ENCODE measurements at regions not wholly inside any gene's neighbourhood (a gene's known extent, or its start where the extent isn't known, plus 50 kb on each side); places are given as distances from the start of the nearest gene placed in this dataset.

DNA sequence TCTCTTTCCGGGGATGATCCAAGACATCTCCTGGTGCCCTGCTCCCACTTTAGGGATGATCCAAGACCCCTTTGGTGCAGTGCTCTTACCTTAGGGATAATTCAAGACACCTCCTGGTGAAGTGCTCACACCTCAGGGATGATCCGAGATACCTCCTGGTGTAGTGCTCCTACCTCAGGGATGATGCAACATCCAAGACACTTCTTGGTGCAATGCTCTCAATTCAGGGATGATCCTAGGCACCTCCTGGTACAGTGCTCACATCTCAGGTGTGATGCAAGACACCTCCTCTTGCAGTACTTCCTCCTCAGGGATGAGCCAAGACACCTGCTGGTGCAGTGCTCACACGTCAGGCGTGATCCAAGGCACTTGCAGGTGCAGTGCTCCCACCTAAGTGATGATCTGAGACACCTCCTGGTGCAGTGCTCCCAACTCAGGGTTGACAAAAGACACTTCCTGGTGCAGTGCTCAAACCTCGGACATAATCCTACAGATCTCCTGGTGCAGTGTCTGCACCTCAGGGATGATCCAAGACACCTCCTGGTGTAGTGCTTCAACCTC lies 122.3 kb downstream of the ASB1 start:
- Histone ChIP-seq H3K9me3 (ENCODE audit: severe bottlenecking) (peaks cover 6% of the 10 kb centered on the region), H3K4me1 (ENCODE audit: insufficient read depth, poor library complexity, severe bottlenecking) (no peaks in the 10 kb centered on the region), H3K36me3 (ENCODE audit: low read depth) (no peaks in the 10 kb centered on the region), H3K4me3 (ENCODE audit: severe bottlenecking) (no peak overlapping the region), H3K27ac (ENCODE audit: poor library complexity, severe bottlenecking) (no peak overlapping the region), H3K27me3 (ENCODE audit: insufficient read depth, poor library complexity, severe bottlenecking) (no peaks in the 10 kb centered on the region)
- ATAC-seq (ENCODE audit: low read depth) (no peak), DNase-seq (ENCODE audit: low spot score) (no peak)
- TF ChIP-seq, protein P1, sequence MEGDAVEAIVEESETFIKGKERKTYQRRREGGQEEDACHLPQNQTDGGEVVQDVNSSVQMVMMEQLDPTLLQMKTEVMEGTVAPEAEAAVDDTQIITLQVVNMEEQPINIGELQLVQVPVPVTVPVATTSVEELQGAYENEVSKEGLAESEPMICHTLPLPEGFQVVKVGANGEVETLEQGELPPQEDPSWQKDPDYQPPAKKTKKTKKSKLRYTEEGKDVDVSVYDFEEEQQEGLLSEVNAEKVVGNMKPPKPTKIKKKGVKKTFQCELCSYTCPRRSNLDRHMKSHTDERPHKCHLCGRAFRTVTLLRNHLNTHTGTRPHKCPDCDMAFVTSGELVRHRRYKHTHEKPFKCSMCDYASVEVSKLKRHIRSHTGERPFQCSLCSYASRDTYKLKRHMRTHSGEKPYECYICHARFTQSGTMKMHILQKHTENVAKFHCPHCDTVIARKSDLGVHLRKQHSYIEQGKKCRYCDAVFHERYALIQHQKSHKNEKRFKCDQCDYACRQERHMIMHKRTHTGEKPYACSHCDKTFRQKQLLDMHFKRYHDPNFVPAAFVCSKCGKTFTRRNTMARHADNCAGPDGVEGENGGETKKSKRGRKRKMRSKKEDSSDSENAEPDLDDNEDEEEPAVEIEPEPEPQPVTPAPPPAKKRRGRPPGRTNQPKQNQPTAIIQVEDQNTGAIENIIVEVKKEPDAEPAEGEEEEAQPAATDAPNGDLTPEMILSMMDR (IDR thresholded peaks at IDR 0.05; ENCODE audit: poor library complexity, severe bottlenecking) = no peak

DNA sequence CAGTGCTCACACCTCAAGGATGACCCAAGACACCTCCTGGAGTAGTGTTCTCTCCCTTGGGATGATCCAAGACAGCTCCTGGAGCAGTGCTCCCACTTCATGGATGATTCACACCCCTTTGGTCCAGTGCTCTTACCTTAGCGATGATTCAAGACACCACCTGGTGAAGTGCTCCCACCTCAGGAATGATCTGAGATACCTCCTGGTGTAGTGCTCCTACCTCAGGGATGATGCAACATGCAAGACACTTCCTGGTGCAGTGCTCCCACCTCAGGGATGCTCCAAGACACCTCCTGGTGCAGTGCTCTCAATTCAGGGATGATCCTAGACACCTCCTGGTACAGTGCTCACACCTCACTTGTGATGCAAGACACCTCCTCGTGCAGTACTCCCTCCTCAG lies 123.1 kb downstream of the ASB1 start:
- Histone ChIP-seq H3K4me3 (ENCODE audit: severe bottlenecking) (no peak overlapping the region), H3K4me1 (ENCODE audit: insufficient read depth, poor library complexity, severe bottlenecking) (no peaks in the 10 kb centered on the region), H3K9me3 (ENCODE audit: severe bottlenecking) (peaks cover 6% of the 10 kb centered on the region), H3K27me3 (ENCODE audit: insufficient read depth, poor library complexity, severe bottlenecking) (no peaks in the 10 kb centered on the region), H3K27ac (ENCODE audit: poor library complexity, severe bottlenecking) (no peak overlapping the region), H3K36me3 (ENCODE audit: low read depth) (no peaks in the 10 kb centered on the region)
- ATAC-seq (ENCODE audit: low read depth) (no peak), DNase-seq (ENCODE audit: low spot score) (no peak)
- TF ChIP-seq, protein P1 (IDR thresholded peaks at IDR 0.05; ENCODE audit: poor library complexity, severe bottlenecking) = no peak

DNA sequence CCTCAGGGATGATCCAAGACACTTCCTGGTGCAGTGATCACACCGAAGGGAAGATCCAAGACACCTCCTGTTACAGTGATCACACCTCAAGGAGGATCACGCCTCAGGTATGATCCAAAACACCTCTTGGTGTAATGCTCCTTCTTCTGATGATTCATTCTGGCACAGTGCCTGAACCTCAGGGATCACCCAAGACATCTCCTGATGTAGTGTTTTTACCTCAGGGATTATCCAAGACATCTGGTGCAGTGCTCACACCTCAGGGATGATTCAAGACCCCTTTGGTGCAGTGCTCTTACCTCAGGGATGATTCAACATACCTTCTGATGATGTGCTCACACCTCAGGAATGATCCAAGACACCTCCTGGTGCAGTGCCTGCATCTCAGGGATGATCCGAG lies 124.4 kb downstream of the ASB1 start:
- Histone ChIP-seq H3K36me3 (ENCODE audit: low read depth) (no peaks in the 10 kb centered on the region), H3K4me3 (ENCODE audit: severe bottlenecking) (no peak overlapping the region), H3K27ac (ENCODE audit: poor library complexity, severe bottlenecking) (no peak overlapping the region), H3K9me3 (ENCODE audit: severe bottlenecking) (peaks cover 6% of the 10 kb centered on the region), H3K27me3 (ENCODE audit: insufficient read depth, poor library complexity, severe bottlenecking) (no peaks in the 10 kb centered on the region), H3K4me1 (ENCODE audit: insufficient read depth, poor library complexity, severe bottlenecking) (no peaks in the 10 kb centered on the region)
- DNase-seq (ENCODE audit: low spot score) = no peak
- TF ChIP-seq, protein P1 (IDR thresholded peaks at IDR 0.05; ENCODE audit: poor library complexity, severe bottlenecking) = no peak
- peak; percentile 50; the same call in 2 of the 3 replicates for ATAC-seq (ENCODE audit: low read depth)

DNA sequence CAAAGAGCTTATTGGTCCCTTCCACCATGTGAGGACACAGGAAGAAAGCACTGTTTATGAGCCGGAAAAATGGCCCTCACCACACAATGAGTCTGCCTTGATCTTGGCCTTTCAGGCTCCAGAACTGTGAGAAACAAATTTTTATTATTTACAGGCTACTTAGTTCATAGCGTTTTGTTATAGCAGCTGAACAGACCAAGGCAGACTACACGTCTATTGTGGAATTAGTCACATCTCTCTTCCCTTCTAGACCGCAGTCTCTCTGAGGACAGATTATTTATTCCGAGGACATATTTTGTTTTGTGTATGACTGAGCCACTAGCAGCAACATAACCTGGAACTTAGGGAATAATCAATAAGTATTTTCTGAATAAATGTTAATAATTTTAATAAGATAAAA lies 125.5 kb downstream of the ASB1 start:
- peaks cover 6% of the 10 kb centered on the region for H3K9me3 ChIP-seq (ENCODE audit: severe bottlenecking)
- TF ChIP-seq, protein P1 (IDR thresholded peaks at IDR 0.05; ENCODE audit: poor library complexity, severe bottlenecking) = no peak
- H3K4me3 ChIP-seq (ENCODE audit: severe bottlenecking) = no peak overlapping the region
- no peaks in the 10 kb centered on the region for H3K4me1 ChIP-seq (ENCODE audit: insufficient read depth, poor library complexity, severe bottlenecking)
- H3K36me3 ChIP-seq (ENCODE audit: low read depth) = no peaks in the 10 kb centered on the region
- no peak overlapping the region for H3K27ac ChIP-seq (ENCODE audit: poor library complexity, severe bottlenecking)
- no peak for DNase-seq (ENCODE audit: low spot score)
- no peaks in the 10 kb centered on the region for H3K27me3 ChIP-seq (ENCODE audit: insufficient read depth, poor library complexity, severe bottlenecking)
- ATAC-seq (ENCODE audit: low read depth) = no peak

DNA sequence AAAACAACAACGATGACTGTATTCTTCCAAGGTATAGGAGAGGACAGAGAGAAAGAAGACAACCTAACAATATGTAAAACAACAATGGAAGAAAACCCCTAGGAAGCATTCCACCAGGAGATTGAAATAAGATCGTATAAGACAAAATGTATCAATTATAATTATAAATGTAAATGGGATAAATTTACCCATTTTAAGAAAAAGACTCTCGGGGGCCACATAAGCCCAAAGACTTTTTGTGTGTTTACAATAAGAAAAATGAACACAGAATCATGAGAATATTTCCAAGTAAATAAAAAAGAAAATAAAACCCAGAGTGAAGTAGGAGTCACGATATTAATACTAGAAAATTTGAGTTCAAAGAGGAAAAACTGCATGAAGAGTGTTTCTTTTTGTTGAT lies 126.4 kb downstream of the ASB1 start:
- Histone ChIP-seq H3K4me1 (ENCODE audit: insufficient read depth, poor library complexity, severe bottlenecking) (no peaks in the 10 kb centered on the region), H3K9me3 (ENCODE audit: severe bottlenecking) (peaks cover 6% of the 10 kb centered on the region), H3K27ac (ENCODE audit: poor library complexity, severe bottlenecking) (no peak overlapping the region), H3K27me3 (ENCODE audit: insufficient read depth, poor library complexity, severe bottlenecking) (no peaks in the 10 kb centered on the region), H3K4me3 (ENCODE audit: severe bottlenecking) (no peak overlapping the region), H3K36me3 (ENCODE audit: low read depth) (no peaks in the 10 kb centered on the region)
- TF ChIP-seq, protein P1 (IDR thresholded peaks at IDR 0.05; ENCODE audit: poor library complexity, severe bottlenecking) = no peak
- DNase-seq (ENCODE audit: low spot score) = no peak
- ATAC-seq (ENCODE audit: low read depth) = no peak

Data from RWPE2 (cell line).